SK-N-SH (cell line): ENCODE measurements at regions not wholly inside any gene's neighbourhood (a gene's known extent, or its start where the extent isn't known, plus 50 kb on each side); places are given as distances from the start of the nearest gene placed in this dataset.

Experiments used
- CTCF ChIA-PET: fragments of 300-600, 350-600 bp; formaldehyde crosslinking; extraction: SDS; loops from one replicate; lab custom pipeline; 2021; lab: Yijun Ruan, JAX
- POLR2A ChIA-PET: fragments of 350-600 bp; sonication (Branson Sonifier 250); formaldehyde crosslinking; extraction: SDS; loops from one replicate; lab custom pipeline; 2020; ENCODE audit warnings: antibody characterized with exemption, inconsistent platforms; lab: Yijun Ruan, JAX
- DNase-seq: peaks from one replicate; pipeline ENCODE4 v3.0.0; 2012
- H2AFZ ChIP-seq: fragments of 200-600 bp; sonication (generic); 2 replicates; pipeline ENCODE4 v1.8.1; 2016; ENCODE audit warnings: antibody characterized with exemption, mild to moderate bottlenecking, low read depth
- H3F3A ChIP-seq: fragments of 200-600 bp; sonication (generic); replicated peaks from 2 replicates; pipeline ENCODE3; 2016; ENCODE audit warnings: antibody characterized with exemption, mild to moderate bottlenecking; ENCODE audit not compliant: insufficient read depth
- H3K27ac ChIP-seq, 2 experiments: fragments of 200-500 bp in 1 of 2; fragments of 200-600 bp in 1 of 2; sonication (Bioruptor generic) in 1 of 2; sonication (generic), shearing (Covaris generic) in 1 of 2; 2 replicates each; pipeline versions ENCODE4 v1.5.1 to v1.6.1; 2014 to 2016; ENCODE audit warnings: low read depth in 2 of 2, inconsistent platforms in 1 of 2, low read length in 1 of 2, mild to moderate bottlenecking in 1 of 2, mixed read lengths in 1 of 2
- H3K27me3 ChIP-seq: fragments of 200-600 bp; sonication (generic), shearing (Covaris generic); 2 replicates; pipeline ENCODE4 v1.6.1; 2016; ENCODE audit warnings: mixed run types; ENCODE audit not compliant: insufficient read depth
- H3K36me3 ChIP-seq, 2 experiments: fragments of 200-500 bp in 1 of 2; fragments of 200-600 bp in 1 of 2; sonication (Bioruptor generic) in 1 of 2; sonication (generic) in 1 of 2; replicated peaks in 1 of 2; 2 replicates each; pipeline versions ENCODE3 to v1.5.1; 2014 to 2016; ENCODE audit warnings: low read length in 1 of 2, mild to moderate bottlenecking in 1 of 2; ENCODE audit not compliant: insufficient read depth in 2 of 2, control insufficient read depth in 1 of 2
- H3K4me1 ChIP-seq, 2 experiments: fragments of 200-500 bp in 1 of 2; fragments of 200-600 bp in 1 of 2; sonication (Bioruptor generic) in 1 of 2; sonication (generic), shearing (Covaris generic) in 1 of 2; 2 replicates each; pipeline versions ENCODE4 v1.5.1 to v1.6.1; 2014 to 2016; ENCODE audit warnings: low read depth in 1 of 2, low read length in 1 of 2, mixed run types in 1 of 2; ENCODE audit not compliant: insufficient read depth in 2 of 2, control insufficient read depth in 1 of 2
- H3K4me2 ChIP-seq: fragments of 200-600 bp; sonication (generic), shearing (Covaris generic); 2 replicates; pipeline ENCODE4 v1.6.1; 2017; ENCODE audit warnings: mixed run types
- H3K4me3 ChIP-seq, 2 experiments: fragments of 200-500 bp in 1 of 2; fragments of 200-600 bp in 1 of 2; sonication (Bioruptor generic) in 1 of 2; sonication (generic), shearing (Covaris generic) in 1 of 2; 2 replicates each; pipeline versions ENCODE4 v1.5.1 to v1.8.1; 2014 to 2016; ENCODE audit warnings: low read depth in 2 of 2, inconsistent platforms in 1 of 2, low read length in 1 of 2, mild to moderate bottlenecking in 1 of 2, mixed read lengths in 1 of 2, moderate library complexity in 1 of 2
- H3K79me2 ChIP-seq: fragments of 200-600 bp; sonication (generic); 2 replicates; pipeline ENCODE4 v1.8.1; 2017; ENCODE audit warnings: mild to moderate bottlenecking; ENCODE audit not compliant: insufficient read depth
- H3K9ac ChIP-seq: fragments of 200-600 bp; sonication (generic); 2 replicates; pipeline ENCODE4 v1.6.1; 2017; ENCODE audit warnings: mixed run types
- H3K9me2 ChIP-seq: fragments of 200-600 bp; sonication (generic); 2 replicates; pipeline ENCODE4 v1.6.1; 2017; ENCODE audit warnings: mixed run types
- H3K9me3 ChIP-seq: fragments of 200-600 bp; sonication (generic); 2 replicates; pipeline ENCODE4 v1.6.1; 2017; ENCODE audit warnings: mixed run types, mild to moderate bottlenecking, moderate library complexity
- H4K20me1 ChIP-seq: fragments of 200-600 bp; sonication (generic); 2 replicates; pipeline ENCODE4 v1.6.1; 2017; ENCODE audit warnings: mild to moderate bottlenecking, mixed run types; ENCODE audit not compliant: insufficient read depth
- CHD2 ChIP-seq: fragments of 150-350 bp; IDR thresholded peaks from 2 replicates; pipeline ENCODE4 v1.6.1; 2018; ENCODE audit warnings: low read length; ENCODE audit not compliant: partially characterized antibody
- EZH2phosphoT487 ChIP-seq: fragments of 200-600 bp; sonication (generic); IDR thresholded peaks from 2 replicates; pipeline ENCODE4 v1.6.1; 2017; ENCODE audit warnings: low read depth, mixed run types, mild to moderate bottlenecking, antibody characterized with exemption, moderate library complexity, borderline replicate concordance
- FOSL2 ChIP-seq: IDR thresholded peaks from 2 replicates; pipeline ENCODE4 v1.4.0; 2012; ENCODE audit warnings: low read depth, mild to moderate bottlenecking, moderate library complexity, borderline replicate concordance
- FOXJ3 ChIP-seq: sonication (generic); formaldehyde crosslinking; IDR thresholded peaks from 2 replicates; pipeline ENCODE4 v1.5.1; 2020; ENCODE audit warnings: mild to moderate bottlenecking, missing genetic modification reagents
- FOXM1 ChIP-seq: IDR thresholded peaks from 2 replicates; pipeline ENCODE4 v1.4.0; 2012; ENCODE audit warnings: low read depth, mild to moderate bottlenecking
- GABPA ChIP-seq: IDR thresholded peaks from 2 replicates; pipeline ENCODE4 v1.4.0; 2012; ENCODE audit warnings: low read depth, mild to moderate bottlenecking
- GATA2 ChIP-seq: sonication (generic); formaldehyde crosslinking; IDR thresholded peaks from 2 replicates; pipeline ENCODE4 v1.5.0; 2020; ENCODE audit warnings: mild to moderate bottlenecking, missing genetic modification reagents
- MEF2A ChIP-seq: IDR thresholded peaks from 2 replicates; pipeline ENCODE4 v1.4.0; 2012; ENCODE audit warnings: low read depth, borderline replicate concordance
- NFIC ChIP-seq: IDR thresholded peaks from 2 replicates; pipeline ENCODE4 v1.4.0; 2012; ENCODE audit warnings: borderline replicate concordance
- RCOR1 ChIP-seq: fragments of 150-350 bp; IDR thresholded peaks from 2 replicates; pipeline ENCODE4 v1.6.1; 2017; ENCODE audit warnings: antibody characterized with exemption, low read length
- RFX5 ChIP-seq: IDR thresholded peaks from 2 replicates; pipeline ENCODE4 v1.6.1; 2012; ENCODE audit warnings: mild to moderate bottlenecking, improper control_type of control experiment, low read length
- SIN3A ChIP-seq: IDR thresholded peaks from 2 replicates; pipeline ENCODE4 v1.6.1; 2012; ENCODE audit warnings: low read depth, mild to moderate bottlenecking, low read length, moderate library complexity, borderline replicate concordance
- TCF12 ChIP-seq: IDR thresholded peaks from 2 replicates; pipeline ENCODE4 v1.4.0; 2012
- TEAD4 ChIP-seq: IDR thresholded peaks from 2 replicates; pipeline ENCODE4 v1.4.0; 2012; ENCODE audit warnings: mild to moderate bottlenecking, borderline replicate concordance; ENCODE audit not compliant: insufficient read depth
- YY1 ChIP-seq: IDR thresholded peaks from 2 replicates; pipeline ENCODE4 v1.4.0; 2012; ENCODE audit warnings: low read depth, mild to moderate bottlenecking
- WGBS: methylation state at CpG from one replicate; pipeline ENCODE4 v1.1.6; 2017; ENCODE audit warnings: low lambda C conversion rate; 5-methylcytosine and 5-hydroxymethylcytosine counted together
- TF ChIP-seq, protein P1 (sequence below): IDR thresholded peaks from 2 replicates; pipeline ENCODE4 v1.6.1; 2012; ENCODE audit warnings: mild to moderate bottlenecking, low read depth, low read length, moderate library complexity
- TF ChIP-seq, protein P2 (sequence below): fragments of 150-350 bp; IDR thresholded peaks from 2 replicates; pipeline ENCODE4 v1.6.1; 2017; ENCODE audit warnings: antibody characterized with exemption, low read length, low read depth, borderline replicate concordance
- TF ChIP-seq, protein P3 (sequence below): IDR thresholded peaks from 2 replicates; pipeline ENCODE4; 2012
- TF ChIP-seq, protein P4 (sequence below): IDR thresholded peaks from 2 replicates; pipeline ENCODE4 v1.4.0; 2012; ENCODE audit warnings: low read depth, borderline replicate concordance

DNA sequence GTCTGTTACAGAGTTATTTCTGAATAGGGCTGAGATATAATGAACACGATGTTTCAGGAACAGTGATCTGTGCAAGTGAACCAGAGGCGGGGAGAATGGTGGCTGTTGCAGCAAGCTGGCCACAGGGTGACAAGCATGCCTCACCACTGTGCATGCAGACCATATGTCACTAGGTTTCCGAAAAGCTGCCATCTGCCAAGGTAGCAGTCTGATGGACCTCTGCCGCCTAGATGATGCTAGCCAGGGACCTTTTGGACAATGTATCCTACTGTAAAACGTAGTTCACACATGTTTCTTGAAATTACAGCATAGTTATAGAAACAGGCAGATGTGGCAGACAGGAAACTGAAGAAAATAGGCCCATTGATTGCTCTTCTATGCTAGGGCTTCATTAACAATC lies 204.2 kb upstream of the RRP15 start:
- Histone ChIP-seq H3K4me3 (no peak overlapping the region), H3K36me3 (no peaks in the 10 kb centered on the region), H4K20me1 (no peaks in the 10 kb centered on the region), H3K79me2 (no peaks in the 10 kb centered on the region), H3K27me3 (no peaks in the 10 kb centered on the region), H3K4me2 (no peak overlapping the region), H3F3A (no peaks in the 10 kb centered on the region), H3K27ac (no peak overlapping the region), H2AFZ (no peak overlapping the region), H3K9me3 (no peaks in the 10 kb centered on the region), H3K9ac (no peak overlapping the region), H3K4me1 (no peaks in the 10 kb centered on the region), H3K9me2 (no peaks in the 10 kb centered on the region)
- no peak for DNase-seq
- ChIA-PET CTCF (no interaction called here), POLR2A (no interaction called here)
- TF ChIP-seq TEAD4: no peak
- TF ChIP-seq, protein P1, sequence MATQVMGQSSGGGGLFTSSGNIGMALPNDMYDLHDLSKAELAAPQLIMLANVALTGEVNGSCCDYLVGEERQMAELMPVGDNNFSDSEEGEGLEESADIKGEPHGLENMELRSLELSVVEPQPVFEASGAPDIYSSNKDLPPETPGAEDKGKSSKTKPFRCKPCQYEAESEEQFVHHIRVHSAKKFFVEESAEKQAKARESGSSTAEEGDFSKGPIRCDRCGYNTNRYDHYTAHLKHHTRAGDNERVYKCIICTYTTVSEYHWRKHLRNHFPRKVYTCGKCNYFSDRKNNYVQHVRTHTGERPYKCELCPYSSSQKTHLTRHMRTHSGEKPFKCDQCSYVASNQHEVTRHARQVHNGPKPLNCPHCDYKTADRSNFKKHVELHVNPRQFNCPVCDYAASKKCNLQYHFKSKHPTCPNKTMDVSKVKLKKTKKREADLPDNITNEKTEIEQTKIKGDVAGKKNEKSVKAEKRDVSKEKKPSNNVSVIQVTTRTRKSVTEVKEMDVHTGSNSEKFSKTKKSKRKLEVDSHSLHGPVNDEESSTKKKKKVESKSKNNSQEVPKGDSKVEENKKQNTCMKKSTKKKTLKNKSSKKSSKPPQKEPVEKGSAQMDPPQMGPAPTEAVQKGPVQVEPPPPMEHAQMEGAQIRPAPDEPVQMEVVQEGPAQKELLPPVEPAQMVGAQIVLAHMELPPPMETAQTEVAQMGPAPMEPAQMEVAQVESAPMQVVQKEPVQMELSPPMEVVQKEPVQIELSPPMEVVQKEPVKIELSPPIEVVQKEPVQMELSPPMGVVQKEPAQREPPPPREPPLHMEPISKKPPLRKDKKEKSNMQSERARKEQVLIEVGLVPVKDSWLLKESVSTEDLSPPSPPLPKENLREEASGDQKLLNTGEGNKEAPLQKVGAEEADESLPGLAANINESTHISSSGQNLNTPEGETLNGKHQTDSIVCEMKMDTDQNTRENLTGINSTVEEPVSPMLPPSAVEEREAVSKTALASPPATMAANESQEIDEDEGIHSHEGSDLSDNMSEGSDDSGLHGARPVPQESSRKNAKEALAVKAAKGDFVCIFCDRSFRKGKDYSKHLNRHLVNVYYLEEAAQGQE: no peak
- no peak for TF ChIP-seq RCOR1
- TF ChIP-seq TCF12: no peak
- TF ChIP-seq, protein P2, sequence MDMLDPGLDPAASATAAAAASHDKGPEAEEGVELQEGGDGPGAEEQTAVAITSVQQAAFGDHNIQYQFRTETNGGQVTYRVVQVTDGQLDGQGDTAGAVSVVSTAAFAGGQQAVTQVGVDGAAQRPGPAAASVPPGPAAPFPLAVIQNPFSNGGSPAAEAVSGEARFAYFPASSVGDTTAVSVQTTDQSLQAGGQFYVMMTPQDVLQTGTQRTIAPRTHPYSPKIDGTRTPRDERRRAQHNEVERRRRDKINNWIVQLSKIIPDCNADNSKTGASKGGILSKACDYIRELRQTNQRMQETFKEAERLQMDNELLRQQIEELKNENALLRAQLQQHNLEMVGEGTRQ: no peak
- no peak for TF ChIP-seq YY1
- TF ChIP-seq, protein P3, sequence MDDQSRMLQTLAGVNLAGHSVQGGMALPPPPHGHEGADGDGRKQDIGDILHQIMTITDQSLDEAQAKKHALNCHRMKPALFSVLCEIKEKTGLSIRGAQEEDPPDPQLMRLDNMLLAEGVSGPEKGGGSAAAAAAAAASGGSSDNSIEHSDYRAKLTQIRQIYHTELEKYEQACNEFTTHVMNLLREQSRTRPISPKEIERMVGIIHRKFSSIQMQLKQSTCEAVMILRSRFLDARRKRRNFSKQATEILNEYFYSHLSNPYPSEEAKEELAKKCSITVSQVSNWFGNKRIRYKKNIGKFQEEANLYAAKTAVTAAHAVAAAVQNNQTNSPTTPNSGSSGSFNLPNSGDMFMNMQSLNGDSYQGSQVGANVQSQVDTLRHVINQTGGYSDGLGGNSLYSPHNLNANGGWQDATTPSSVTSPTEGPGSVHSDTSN: no peak
- no peak for TF ChIP-seq FOXJ3 (CRISPR knock-in tag)
- TF ChIP-seq FOSL2: no peak
- TF ChIP-seq NFIC: no peak
- no peak for TF ChIP-seq CHD2
- TF ChIP-seq FOXM1: no peak
- WGBS: 43% methylated on average over 4 of the region's 5 CpGs

DNA sequence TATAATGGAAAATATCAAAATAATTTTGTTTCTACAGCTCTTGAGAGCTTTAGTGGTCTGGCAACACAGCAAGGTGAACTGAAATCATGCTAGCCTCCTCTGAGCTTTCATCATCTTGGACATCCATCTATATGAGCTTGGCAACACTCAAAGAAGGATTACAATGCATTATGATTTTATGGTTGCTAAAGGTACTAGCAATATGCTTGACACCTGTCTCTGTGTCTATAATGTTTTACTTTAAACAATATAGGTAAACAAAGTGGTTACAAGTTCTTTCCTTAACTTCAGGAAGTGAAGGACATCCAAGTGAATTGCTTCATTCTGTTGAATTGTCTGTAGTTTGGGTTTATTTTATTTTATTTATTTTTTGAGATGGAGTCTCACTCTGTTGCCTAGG lies 203.7 kb upstream of the RRP15 start:
- Histone ChIP-seq H3K36me3 (no peaks in the 10 kb centered on the region), H3K9ac (no peak overlapping the region), H3K27me3 (no peaks in the 10 kb centered on the region), H2AFZ (no peak overlapping the region), H3K4me1 (no peaks in the 10 kb centered on the region), H3K4me2 (no peak overlapping the region), H3K9me3 (no peaks in the 10 kb centered on the region), H3K9me2 (no peaks in the 10 kb centered on the region), H3F3A (no peaks in the 10 kb centered on the region), H4K20me1 (no peaks in the 10 kb centered on the region), H3K27ac (no peak overlapping the region), H3K4me3 (no peak overlapping the region), H3K79me2 (no peaks in the 10 kb centered on the region)
- no peak for DNase-seq
- CTCF ChIA-PET: no interaction called here
- POLR2A ChIA-PET: no interaction called here
- TF ChIP-seq YY1 (no peak), SIN3A (no peak), RFX5 (no peak), MEF2A (no peak), CHD2 (no peak), RCOR1 (no peak), TEAD4 (no peak), EZH2phosphoT487 (no peak), GABPA (no peak), FOXJ3 (CRISPR knock-in tag) (no peak), GATA2 (CRISPR knock-in tag) (no peak)
- TF ChIP-seq, protein P4, sequence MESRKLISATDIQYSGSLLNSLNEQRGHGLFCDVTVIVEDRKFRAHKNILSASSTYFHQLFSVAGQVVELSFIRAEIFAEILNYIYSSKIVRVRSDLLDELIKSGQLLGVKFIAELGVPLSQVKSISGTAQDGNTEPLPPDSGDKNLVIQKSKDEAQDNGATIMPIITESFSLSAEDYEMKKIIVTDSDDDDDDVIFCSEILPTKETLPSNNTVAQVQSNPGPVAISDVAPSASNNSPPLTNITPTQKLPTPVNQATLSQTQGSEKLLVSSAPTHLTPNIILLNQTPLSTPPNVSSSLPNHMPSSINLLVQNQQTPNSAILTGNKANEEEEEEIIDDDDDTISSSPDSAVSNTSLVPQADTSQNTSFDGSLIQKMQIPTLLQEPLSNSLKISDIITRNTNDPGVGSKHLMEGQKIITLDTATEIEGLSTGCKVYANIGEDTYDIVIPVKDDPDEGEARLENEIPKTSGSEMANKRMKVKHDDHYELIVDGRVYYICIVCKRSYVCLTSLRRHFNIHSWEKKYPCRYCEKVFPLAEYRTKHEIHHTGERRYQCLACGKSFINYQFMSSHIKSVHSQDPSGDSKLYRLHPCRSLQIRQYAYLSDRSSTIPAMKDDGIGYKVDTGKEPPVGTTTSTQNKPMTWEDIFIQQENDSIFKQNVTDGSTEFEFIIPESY: no peak
- TF ChIP-seq, protein P3: no peak
